NCI-H526 (cell line): ENCODE measurements at regions not wholly inside any gene's neighbourhood (a gene's known extent, or its start where the extent isn't known, plus 50 kb on each side); places are given as distances from the start of the nearest gene placed in this dataset.
A peak's percentile ranks its signal among the peaks of the same experiment; 100 is the strongest.

ENCODE experiments used
- DNase-seq, 2 experiments: peaks; one replicate each; lab custom pipeline; 2025; lab: John Stamatoyannopoulos, UW

DNA sequence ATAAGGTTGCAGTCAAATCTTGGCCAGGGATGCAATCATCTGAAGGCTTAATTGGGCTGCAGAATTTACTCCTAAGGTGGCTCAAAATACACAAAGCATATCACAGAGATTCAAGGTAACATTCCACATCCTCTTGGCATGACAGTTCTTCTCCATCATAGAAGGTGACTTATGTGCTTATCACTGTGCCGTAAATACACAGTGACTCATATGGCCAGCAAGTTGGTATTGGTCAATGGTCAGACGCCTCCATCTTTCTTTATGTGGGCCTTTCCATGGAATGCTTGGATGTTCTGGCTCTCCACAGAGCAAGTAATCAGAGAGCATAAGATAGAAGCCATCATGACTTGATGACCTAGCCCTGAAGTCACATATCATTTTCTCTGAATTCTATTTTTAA lies 168.8 kb upstream of the ST8SIA2 start:
- DNase-seq = no peak

- DNase-seq = peak; percentile 20 to 51
These were observed 167.6 kb upstream of the ST8SIA2 start for GRCh38 chr15:92226020-92226612.

GRCh38 chr15:92228830-92229229 lies 164.9 kb upstream of the ST8SIA2 start:
- DNase-seq = no peak

DNA sequence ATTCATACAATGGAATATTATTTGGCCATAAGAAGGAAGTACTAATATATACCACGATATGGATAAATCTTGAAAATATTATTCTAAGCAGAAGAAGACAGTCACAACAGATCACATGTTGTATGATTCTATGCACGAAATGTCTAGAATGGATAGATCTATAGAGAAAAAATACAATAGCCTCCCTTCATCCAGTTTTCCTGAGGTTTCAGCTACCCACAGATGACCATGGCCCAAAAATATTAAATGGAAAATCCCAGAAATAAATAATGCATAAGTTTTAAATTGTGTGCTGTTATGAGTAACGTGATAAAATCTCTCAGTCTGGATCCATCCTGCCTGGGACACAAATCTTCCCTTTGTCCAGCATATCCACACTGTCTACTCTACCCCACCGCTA lies 162.2 kb upstream of the ST8SIA2 start:
- no peak for DNase-seq

- DNase-seq = no peak
These were observed 161.4 kb upstream of the ST8SIA2 start for GRCh38 chr15:92232317-92232716.

GRCh38 chr15:92232876-92233275 lies 160.8 kb upstream of the ST8SIA2 start:
- no peak for DNase-seq

GRCh38 chr15:92243227-92243626 lies 150.5 kb upstream of the ST8SIA2 start:
- DNase-seq = no peak

GRCh38 chr15:92244703-92245102 lies 149.0 kb upstream of the ST8SIA2 start:
- DNase-seq = no peak

DNA sequence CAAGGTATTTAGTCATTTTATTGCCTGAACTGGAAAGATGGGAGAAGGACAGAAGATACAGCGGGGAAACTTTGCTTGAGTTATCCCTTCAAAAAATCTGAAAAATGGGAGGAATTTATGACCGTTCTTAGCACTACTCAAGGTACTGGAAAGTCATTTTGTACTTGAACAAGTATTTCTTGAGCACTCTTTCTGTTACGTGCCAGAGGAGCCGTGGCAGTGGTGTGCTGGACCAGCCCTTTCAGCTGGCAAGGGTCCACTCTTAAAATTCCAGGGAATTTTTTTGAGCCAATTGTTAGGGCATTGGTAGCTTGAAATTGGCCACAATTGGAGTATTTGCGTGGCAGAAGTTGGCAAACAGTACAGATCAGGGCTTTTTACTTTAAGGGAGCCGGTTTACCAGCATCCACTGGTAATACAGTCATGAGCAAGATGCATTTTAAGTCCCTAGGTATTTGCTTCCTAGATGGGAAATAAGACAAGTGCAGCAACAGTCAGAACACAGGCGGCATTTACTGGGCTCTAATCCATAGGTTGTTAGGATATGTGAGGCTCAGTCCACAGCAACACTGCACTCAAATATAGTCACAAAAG lies 145.9 kb upstream of the ST8SIA2 start:
- DNase-seq = no peak

GRCh38 chr15:92266796-92267685 lies 126.6 kb upstream of the ST8SIA2 start:
- DNase-seq = no peak

GRCh38 chr15:92268900-92269299 lies 124.8 kb upstream of the ST8SIA2 start:
- peak in 1 of 2 experiments; percentile 16 for DNase-seq

GRCh38 chr15:92271179-92271578 lies 122.5 kb upstream of the ST8SIA2 start:
- DNase-seq = no peak

GRCh38 chr15:92272106-92272505 lies 121.6 kb upstream of the ST8SIA2 start:
- no peak for DNase-seq

- DNase-seq = no peak
These were observed 120.4 kb upstream of the ST8SIA2 start for GRCh38 chr15:92273286-92273685.

GRCh38 chr15:92273723-92274122 lies 120.0 kb upstream of the ST8SIA2 start:
- no peak for DNase-seq

- peak; percentile 5 to 59 for DNase-seq
These were observed 115.9 kb upstream of the ST8SIA2 start for GRCh38 chr15:92277776-92278175.

GRCh38 chr15:92283813-92284212 lies 109.9 kb upstream of the ST8SIA2 start:
- no peak for DNase-seq

- no peak for DNase-seq
These were observed 104.9 kb upstream of the ST8SIA2 start for GRCh38 chr15:92288755-92289154.

GRCh38 chr15:92289733-92290132 lies 103.9 kb upstream of the ST8SIA2 start:
- peak in 1 of 2 experiments; percentile 50 for DNase-seq

DNA sequence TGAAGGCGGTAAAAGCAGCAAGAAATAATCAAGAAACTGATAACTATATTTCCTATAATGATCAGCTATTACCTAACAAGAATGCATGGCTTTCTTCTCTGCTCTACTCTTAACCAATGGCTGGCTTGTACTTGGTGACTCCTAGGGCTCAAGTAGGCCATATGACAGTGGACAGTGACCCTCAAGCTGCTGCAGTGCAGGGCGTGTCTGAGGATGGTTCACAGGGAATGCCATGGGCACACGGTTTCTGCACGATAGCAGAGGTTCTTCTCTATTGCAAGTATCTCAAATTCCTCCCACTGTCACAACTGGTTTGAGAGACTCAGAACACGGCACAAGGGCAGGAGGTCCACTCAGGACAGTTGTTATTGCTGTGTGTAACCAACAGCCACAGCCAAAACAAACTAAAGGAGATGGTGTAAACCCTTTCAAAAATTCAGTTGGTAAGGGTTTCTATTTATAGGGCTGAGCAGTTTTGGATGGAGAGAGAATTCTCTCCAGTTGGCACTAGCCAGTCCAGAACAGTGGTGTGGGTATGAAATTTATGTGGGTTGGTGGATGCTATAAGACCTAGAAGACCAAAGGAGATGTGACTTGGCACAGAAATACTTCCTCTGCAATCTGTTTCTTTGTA lies 103.2 kb upstream of the ST8SIA2 start:
- no peak for DNase-seq

DNA sequence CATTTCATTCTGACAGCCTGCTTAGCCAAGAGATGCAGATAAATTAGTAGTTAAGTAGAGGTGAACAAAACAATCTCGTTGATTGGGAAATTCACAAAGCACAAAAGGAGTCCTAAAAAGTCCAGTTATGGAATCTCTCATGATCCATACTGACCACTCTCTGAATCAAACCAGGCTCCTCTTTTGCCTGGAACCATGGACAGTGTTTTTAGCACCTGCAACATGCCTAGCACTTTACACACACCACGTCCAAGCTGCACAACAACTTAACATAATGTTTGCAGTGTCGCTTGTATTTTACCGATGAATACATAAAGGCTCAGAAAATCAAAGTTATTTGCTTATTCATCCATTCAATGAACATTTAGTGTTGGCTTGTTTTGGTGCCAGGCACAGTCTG lies 101.8 kb upstream of the ST8SIA2 start:
- DNase-seq = no peak

DNA sequence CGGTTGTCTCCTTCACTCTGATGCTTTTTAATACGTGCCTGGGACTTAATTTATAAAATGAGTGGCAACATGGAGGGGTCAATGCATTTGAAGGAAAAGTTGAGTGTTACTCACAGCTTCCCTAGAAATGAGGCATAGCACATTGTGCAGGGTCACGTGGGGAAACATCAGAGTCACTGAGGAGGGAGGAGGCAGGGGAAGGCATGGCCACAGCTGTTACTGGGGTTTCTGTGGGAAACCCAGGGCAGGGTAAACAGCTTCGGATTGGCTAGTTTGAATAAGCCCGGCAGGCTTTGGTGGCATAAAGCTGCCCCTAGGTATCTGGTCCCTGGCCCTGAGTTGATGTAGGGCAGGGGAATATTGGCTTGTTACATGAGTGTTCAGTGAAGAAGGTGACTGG lies 98.9 kb upstream of the ST8SIA2 start:
- DNase-seq = peak in 1 of 2 experiments; percentile 47
